D721Med (cell line): ENCODE measurements at regions not wholly inside any gene's neighbourhood (a gene's known extent, or its start where the extent isn't known, plus 50 kb on each side); places are given as distances from the start of the nearest gene placed in this dataset.

Experiments used
- DNase-seq: peaks from one replicate; pipeline ENCODE4 v3.0.0; 2011; ENCODE audit warnings: low spot score; ENCODE audit not compliant: insufficient read length
- FAIRE-seq: peaks from 2 replicates; lab custom pipeline; 2011; peaks lifted over from hg19 to GRCh38; lab: Jason Lieb, UNC
- CTCF ChIP-seq: IDR thresholded peaks from 2 replicates; pipeline ENCODE4 v1.5.1; 2012; ENCODE audit warnings: mild to moderate bottlenecking, control low read depth; ENCODE audit not compliant: insufficient read depth; ENCODE audit errors: missing control alignments

GRCh38 chr9:73531051-73531532, 379.4 kb downstream of the ANXA1 start:
- no peak for FAIRE-seq

GRCh38 chr9:73531658-73532057, 380.0 kb downstream of the ANXA1 start:
- no peak for DNase-seq
- TF ChIP-seq CTCF: no peak
- FAIRE-seq: no peak

More at GRCh38 chr9:73531051-73531532, 379.4 kb downstream of the ANXA1 start:
- TF ChIP-seq CTCF: no peak
- DNase-seq: no peak

- DNase-seq (no peak), FAIRE-seq (no peak)
- TF ChIP-seq CTCF: no peak
Observed at GRCh38 chr9:73532985-73533384, 381.3 kb downstream of the ANXA1 start.

- FAIRE-seq (no peak), DNase-seq (no peak)
Observed at GRCh38 chr9:73536403-73536802, 384.7 kb downstream of the ANXA1 start.

GRCh38 chr9:73537561-73537960, 385.9 kb downstream of the ANXA1 start:
- TF ChIP-seq CTCF: no peak
- DNase-seq (no peak), FAIRE-seq (no peak)

More at GRCh38 chr9:73536403-73536802, 384.7 kb downstream of the ANXA1 start:
- no peak for TF ChIP-seq CTCF

GRCh38 chr9:73539881-73540390, 388.3 kb downstream of the ANXA1 start:
- FAIRE-seq (no peak), DNase-seq (no peak)
- TF ChIP-seq CTCF: no peak

- TF ChIP-seq CTCF: no peak
- FAIRE-seq (no peak), DNase-seq (no peak)
Observed at GRCh38 chr9:73541923-73542322, 390.3 kb downstream of the ANXA1 start.
